ENCODE measurements at regions not wholly inside any gene's neighbourhood (a gene's known extent, or its start where the extent isn't known, plus 50 kb on each side); places are given as distances from the start of the nearest gene placed in this dataset.
"Not testable (repeated sequence)": the region's sequence is repeated elsewhere in the genome, so short reads cannot be mapped to it uniquely, and the experiment has no call there.

- Mint-ChIP-seq H3K27me3 (no peaks in the 10 kb centered on the region), H3K4me1 (ENCODE audit: low read depth) (no peaks in the 10 kb centered on the region), H3K27ac (no peak overlapping the region), H3K9me3 (ENCODE audit: low read depth) (peaks cover 5% of the 10 kb centered on the region), H3K36me3 (no peaks in the 10 kb centered on the region), H3K4me3 (no peak overlapping the region)
These were observed 51.9 kb upstream of the TCERG1L start for GRCh38 chr10:131363416-131363815.

GRCh38 chr10:131371571-131371970 is 60.0 kb upstream of the TCERG1L start:
- no peak overlapping the region for H3K4me3 Mint-ChIP-seq
- no peak overlapping the region for H3K27ac Mint-ChIP-seq
- H3K4me1 Mint-ChIP-seq (ENCODE audit: low read depth): no peaks in the 10 kb centered on the region
- H3K36me3 Mint-ChIP-seq: peaks cover 2% of the 10 kb centered on the region
- peaks cover 8% of the 10 kb centered on the region for H3K9me3 Mint-ChIP-seq (ENCODE audit: low read depth)
- H3K27me3 Mint-ChIP-seq: peaks cover 5% of the 10 kb centered on the region

- H3K4me1 Mint-ChIP-seq (ENCODE audit: low read depth): no peaks in the 10 kb centered on the region
- peaks cover under 1% of the 10 kb centered on the region for H3K9me3 Mint-ChIP-seq (ENCODE audit: low read depth)
- H3K27me3 Mint-ChIP-seq: peaks cover 4% of the 10 kb centered on the region
- peaks cover under 1% of the 10 kb centered on the region for H3K36me3 Mint-ChIP-seq
- H3K4me3 Mint-ChIP-seq: no peak overlapping the region
- no peak overlapping the region for H3K27ac Mint-ChIP-seq
These were observed 70.1 kb upstream of the TCERG1L start for GRCh38 chr10:131381576-131381975.

DNA sequence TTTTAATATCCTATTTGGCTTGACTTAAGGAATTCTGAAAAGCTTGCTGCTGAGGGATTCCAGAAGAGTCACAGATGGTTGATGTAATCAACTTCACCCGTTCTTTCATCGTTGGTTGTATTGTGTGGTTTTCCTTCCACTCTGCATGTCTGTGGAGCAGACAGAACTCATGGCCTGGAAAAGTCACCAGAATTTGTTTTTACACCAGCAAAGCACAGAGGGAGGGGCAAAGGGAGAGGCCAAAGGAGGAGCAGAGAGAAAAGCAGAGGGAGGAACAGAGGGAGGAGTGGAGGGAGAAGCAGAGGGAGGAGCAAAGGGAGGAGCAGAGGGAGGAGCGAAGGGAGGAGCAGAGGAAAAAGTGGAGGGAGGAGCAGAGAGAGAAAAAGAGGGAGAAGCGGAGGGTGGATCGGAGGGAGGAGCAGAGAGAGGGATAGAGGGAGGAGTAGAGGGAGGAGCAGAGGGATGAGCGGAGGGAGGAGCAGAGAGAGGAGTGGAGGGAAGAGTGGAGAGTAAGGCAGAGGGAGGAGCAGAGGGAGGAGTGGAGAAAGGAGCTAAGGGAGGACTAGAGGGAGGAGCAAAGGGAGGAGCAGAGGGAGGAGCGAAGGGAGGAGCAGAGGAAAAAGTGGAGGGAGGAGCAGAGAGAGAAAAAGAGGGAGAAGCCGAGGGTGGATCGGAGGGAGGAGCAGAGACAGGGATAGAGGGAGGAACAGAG is 73.8 kb upstream of the TCERG1L start:
- not testable (repeated sequence) for H3K4me1 Mint-ChIP-seq (ENCODE audit: low read depth); H3K9me3 Mint-ChIP-seq (ENCODE audit: low read depth); H3K27ac Mint-ChIP-seq; H3K36me3 Mint-ChIP-seq; H3K27me3 Mint-ChIP-seq; H3K4me3 Mint-ChIP-seq

DNA sequence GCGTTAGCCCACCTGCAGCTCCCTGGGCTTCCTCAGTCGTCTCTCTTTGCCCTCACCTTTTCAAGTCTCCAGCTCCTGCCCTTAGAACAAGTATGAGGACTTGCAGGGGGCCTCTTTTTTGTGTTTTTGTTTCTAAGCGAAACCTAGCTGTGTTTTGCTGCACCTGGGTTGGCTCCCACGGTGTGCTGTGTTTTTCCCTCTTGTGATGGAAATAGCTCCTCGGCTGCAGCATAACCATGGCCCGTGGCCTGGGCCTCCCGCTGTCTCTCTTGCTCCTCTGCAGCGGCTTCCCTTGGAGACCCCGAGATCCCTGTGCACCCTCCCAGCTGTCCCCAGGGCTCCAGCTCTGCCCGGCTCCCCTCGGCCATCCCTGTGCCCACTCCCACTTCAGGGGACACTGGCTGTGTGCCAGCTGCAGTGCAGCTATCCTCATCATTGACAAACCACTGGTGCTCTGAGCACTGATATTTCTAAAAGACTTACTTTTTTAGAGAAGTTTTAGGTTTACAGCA is 75.6 kb upstream of the TCERG1L start:
- H3K36me3 Mint-ChIP-seq: no peaks in the 10 kb centered on the region
- H3K4me1 Mint-ChIP-seq (ENCODE audit: low read depth): no peaks in the 10 kb centered on the region

DNA sequence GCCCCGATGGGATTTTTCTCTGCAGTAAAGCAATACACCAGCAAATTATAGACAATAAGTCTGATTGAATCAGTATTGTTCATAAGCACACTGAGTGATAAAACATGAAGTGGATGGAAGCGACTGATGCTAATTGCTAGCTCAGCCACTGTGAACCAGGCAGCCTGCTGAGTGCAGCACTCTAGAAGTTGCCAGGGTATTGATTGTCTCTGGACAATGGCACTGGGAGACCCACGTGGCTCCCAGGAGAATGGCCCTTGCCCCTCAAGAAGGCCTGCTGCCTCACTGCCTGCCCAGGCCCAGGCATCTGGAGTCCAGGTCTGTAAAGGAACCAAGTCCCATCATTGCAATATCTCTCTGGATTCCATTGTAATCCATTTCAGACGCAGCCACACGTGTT is 80.4 kb upstream of the TCERG1L start:
- no peaks in the 10 kb centered on the region for H3K27me3 Mint-ChIP-seq
- no peak overlapping the region for H3K4me3 Mint-ChIP-seq
- no peaks in the 10 kb centered on the region for H3K4me1 Mint-ChIP-seq (ENCODE audit: low read depth)
- no peaks in the 10 kb centered on the region for H3K36me3 Mint-ChIP-seq
- no peak overlapping the region for H3K27ac Mint-ChIP-seq
- H3K9me3 Mint-ChIP-seq (ENCODE audit: low read depth): no peaks in the 10 kb centered on the region

More for the DNA sequence above, 75.6 kb upstream of the TCERG1L start:
- Mint-ChIP-seq H3K27ac (no peak overlapping the region), H3K27me3 (peaks cover 4% of the 10 kb centered on the region), H3K9me3 (ENCODE audit: low read depth) (no peaks in the 10 kb centered on the region), H3K4me3 (no peak overlapping the region)

DNA sequence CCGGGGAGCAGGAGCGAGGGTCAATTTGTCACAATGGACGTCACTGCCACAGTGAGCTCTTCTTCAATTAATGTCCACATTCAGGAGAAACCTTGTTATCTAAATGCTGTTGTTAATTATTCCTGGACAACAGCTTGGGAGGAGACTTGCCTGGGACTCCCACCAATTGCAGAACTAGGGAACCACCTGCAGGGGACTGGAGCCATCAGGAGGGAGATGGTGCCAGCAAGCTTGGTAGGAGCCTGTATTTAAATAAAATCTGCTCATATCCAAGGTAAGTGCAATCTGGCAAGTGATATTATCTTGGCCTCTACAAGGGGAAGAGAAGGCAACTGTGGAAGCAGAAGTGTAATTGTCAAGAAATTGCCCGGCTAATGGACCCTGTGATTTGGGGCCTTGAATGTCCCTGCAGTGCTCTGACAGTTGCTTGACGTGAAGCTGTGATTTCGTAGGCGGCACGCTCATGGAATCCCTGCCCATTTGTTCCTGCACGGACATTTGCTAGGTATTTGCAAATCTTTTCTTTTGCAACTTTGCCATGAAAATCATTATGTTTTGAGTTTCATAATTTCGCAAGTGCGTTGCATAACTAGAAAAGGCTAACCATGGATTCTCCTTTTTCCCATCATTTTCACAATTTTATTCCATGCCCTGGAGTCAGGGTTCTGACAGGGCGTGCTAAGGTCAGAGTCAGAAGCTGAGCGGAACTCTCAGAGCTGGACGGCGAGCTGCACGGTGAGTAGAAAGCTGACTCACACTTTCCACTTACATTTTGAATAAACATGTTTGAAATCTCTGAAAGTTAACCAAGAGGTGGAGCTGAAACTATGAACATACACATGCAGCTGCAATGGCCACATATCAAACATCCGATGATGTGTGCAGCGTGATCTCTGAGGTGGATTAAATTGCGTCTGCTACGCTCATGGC is 84.9 kb upstream of the TCERG1L start:
- no peaks in the 10 kb centered on the region for H3K9me3 Mint-ChIP-seq (ENCODE audit: low read depth)
- H3K4me1 Mint-ChIP-seq (ENCODE audit: low read depth): no peaks in the 10 kb centered on the region
- H3K27ac Mint-ChIP-seq: no peak overlapping the region
- H3K36me3 Mint-ChIP-seq: no peaks in the 10 kb centered on the region
- no peak overlapping the region for H3K4me3 Mint-ChIP-seq
- H3K27me3 Mint-ChIP-seq: peaks cover 2% of the 10 kb centered on the region

DNA sequence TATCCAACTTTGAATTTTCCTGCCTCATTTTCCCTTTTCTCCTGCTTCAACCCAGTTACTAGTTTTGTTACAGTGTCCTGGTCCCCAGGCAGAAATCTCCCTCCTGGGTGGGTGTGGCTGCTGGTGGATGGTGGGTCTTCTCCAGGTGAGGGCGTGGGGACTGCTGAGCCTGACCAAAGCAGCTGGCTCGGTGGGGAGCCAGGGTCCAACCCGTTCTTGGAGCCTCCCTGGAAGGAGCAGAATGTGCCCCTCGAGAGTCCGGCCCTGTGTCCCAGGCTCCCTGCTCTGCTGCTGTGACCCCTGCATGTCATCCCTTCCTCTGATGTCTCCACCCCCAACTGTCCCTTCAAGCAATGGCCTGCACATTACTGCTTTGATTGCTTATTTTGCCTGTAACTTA is 86.6 kb upstream of the TCERG1L start:
- Mint-ChIP-seq H3K4me1 (ENCODE audit: low read depth) (no peaks in the 10 kb centered on the region), H3K36me3 (no peaks in the 10 kb centered on the region), H3K9me3 (ENCODE audit: low read depth) (no peaks in the 10 kb centered on the region), H3K4me3 (no peak overlapping the region), H3K27ac (no peak overlapping the region), H3K27me3 (peaks cover 3% of the 10 kb centered on the region)

GRCh38 chr10:131399981-131400380 is 88.5 kb upstream of the TCERG1L start:
- H3K27me3 Mint-ChIP-seq: peaks cover 3% of the 10 kb centered on the region
- H3K27ac Mint-ChIP-seq: no peak overlapping the region
- H3K4me1 Mint-ChIP-seq (ENCODE audit: low read depth): no peaks in the 10 kb centered on the region
- H3K9me3 Mint-ChIP-seq (ENCODE audit: low read depth): no peaks in the 10 kb centered on the region
- H3K4me3 Mint-ChIP-seq: no peak overlapping the region
- no peaks in the 10 kb centered on the region for H3K36me3 Mint-ChIP-seq

DNA sequence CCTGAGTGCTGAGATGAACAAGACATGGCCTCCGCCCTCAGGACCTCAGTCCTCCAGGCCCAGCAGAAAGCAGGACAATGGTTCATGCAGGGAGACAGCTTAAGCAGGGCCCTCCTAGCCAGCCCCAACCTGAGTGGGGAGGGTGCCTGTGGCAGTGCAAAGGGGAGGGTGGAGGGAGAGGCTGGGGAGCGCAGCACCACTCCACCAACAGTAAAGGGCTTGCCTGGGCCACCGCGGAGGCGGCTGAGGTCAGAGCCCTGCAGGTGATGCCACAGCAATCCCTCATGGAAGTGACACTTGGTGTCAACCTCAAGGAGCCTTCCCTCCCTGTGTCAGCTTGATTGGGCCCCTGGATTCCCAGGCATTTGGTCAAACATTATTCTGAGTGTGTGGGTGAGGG is 89.0 kb upstream of the TCERG1L start:
- Mint-ChIP-seq H3K4me1 (ENCODE audit: low read depth) (no peaks in the 10 kb centered on the region), H3K36me3 (no peaks in the 10 kb centered on the region), H3K4me3 (no peak overlapping the region), H3K27ac (no peak overlapping the region), H3K27me3 (peaks cover 3% of the 10 kb centered on the region), H3K9me3 (ENCODE audit: low read depth) (no peaks in the 10 kb centered on the region)

GRCh38 chr10:131402771-131403650 is 91.5 kb upstream of the TCERG1L start:
- Mint-ChIP-seq H3K4me3 (no peak overlapping the region), H3K27me3 (peaks cover 3% of the 10 kb centered on the region), H3K27ac (no peak overlapping the region), H3K9me3 (ENCODE audit: low read depth) (no peaks in the 10 kb centered on the region), H3K4me1 (ENCODE audit: low read depth) (no peaks in the 10 kb centered on the region), H3K36me3 (no peaks in the 10 kb centered on the region)

GRCh38 chr10:131403936-131404335 is 92.4 kb upstream of the TCERG1L start:
- Mint-ChIP-seq H3K27me3 (peaks cover 1% of the 10 kb centered on the region), H3K27ac (no peak overlapping the region), H3K4me1 (ENCODE audit: low read depth) (no peaks in the 10 kb centered on the region), H3K4me3 (no peak overlapping the region), H3K9me3 (ENCODE audit: low read depth) (no peaks in the 10 kb centered on the region), H3K36me3 (no peaks in the 10 kb centered on the region)

DNA sequence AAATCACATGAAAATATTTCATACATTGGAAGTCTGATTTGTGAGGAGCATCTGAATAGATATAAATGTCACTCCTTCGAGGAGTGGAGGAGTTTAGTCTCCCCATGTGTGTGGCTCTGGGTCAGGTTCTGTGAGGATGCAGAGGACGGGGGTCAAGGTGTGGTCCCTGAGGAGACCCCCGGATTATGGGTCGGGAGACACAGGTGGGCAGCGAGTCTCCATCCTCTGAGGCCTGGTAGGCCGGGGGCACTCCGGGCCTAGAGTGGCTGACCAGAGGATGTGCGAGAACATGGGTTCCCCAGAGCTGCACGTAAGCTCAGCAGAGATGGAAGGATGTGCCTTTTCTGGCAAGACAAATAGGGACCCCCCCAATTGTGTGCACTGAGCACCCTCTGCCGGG is 93.4 kb upstream of the TCERG1L start:
- H3K27ac Mint-ChIP-seq: no peak overlapping the region
- H3K4me3 Mint-ChIP-seq: no peak overlapping the region
- H3K27me3 Mint-ChIP-seq: peaks cover 1% of the 10 kb centered on the region
- H3K36me3 Mint-ChIP-seq: no peaks in the 10 kb centered on the region
- H3K4me1 Mint-ChIP-seq (ENCODE audit: low read depth): no peaks in the 10 kb centered on the region
- H3K9me3 Mint-ChIP-seq (ENCODE audit: low read depth): no peaks in the 10 kb centered on the region

- Mint-ChIP-seq H3K27me3 (peaks cover 1% of the 10 kb centered on the region), H3K36me3 (no peaks in the 10 kb centered on the region), H3K4me3 (no peak overlapping the region), H3K4me1 (ENCODE audit: low read depth) (no peaks in the 10 kb centered on the region), H3K9me3 (ENCODE audit: low read depth) (no peaks in the 10 kb centered on the region), H3K27ac (no peak overlapping the region)
These were observed 95.3 kb upstream of the TCERG1L start for GRCh38 chr10:131406676-131407392.

All from activated naive CD8-positive, alpha-beta T cell (primary cell).